IMR-90 (cell line): ENCODE measurements at regions not wholly inside any gene's neighbourhood (a gene's known extent, or its start where the extent isn't known, plus 50 kb on each side); places are given as distances from the start of the nearest gene placed in this dataset.

Experiments used
- CTCF ChIP-seq: conservative IDR thresholded peaks from 2 replicates; pipeline ENCODE4 v1.5.1; 2012; ENCODE audit warnings: mild to moderate bottlenecking, low read depth, low read length, improper control_type of control experiment
- ELK1 ChIP-seq: fragments of 150-350 bp; IDR thresholded peaks from 2 replicates; pipeline ENCODE4 v1.6.1; 2016; ENCODE audit warnings: low read depth, mild to moderate bottlenecking, low read length, moderate library complexity, borderline replicate concordance
- FOS ChIP-seq: fragments of 150-350 bp; IDR thresholded peaks from 2 replicates; pipeline ENCODE4 v1.6.1; 2016; ENCODE audit warnings: low read depth, low read length
- MAFK ChIP-seq: IDR thresholded peaks from 2 replicates; pipeline ENCODE4 v1.6.1; 2012; ENCODE audit warnings: low read depth, low read length, improper control_type of control experiment
- MXI1 ChIP-seq: IDR thresholded peaks from 2 replicates; pipeline ENCODE4 v1.6.1; 2012; ENCODE audit warnings: low read depth, mild to moderate bottlenecking, low read length, moderate library complexity, borderline replicate concordance
- POLR2A ChIP-seq: IDR thresholded peaks from 2 replicates; pipeline ENCODE4 v1.6.1; 2012; ENCODE audit warnings: mild to moderate bottlenecking, low read depth, low read length
- RAD21 ChIP-seq: IDR thresholded peaks from 2 replicates; pipeline ENCODE4 v1.6.1; 2012; ENCODE audit warnings: low read length, improper control_type of control experiment
- RCOR1 ChIP-seq: IDR thresholded peaks from 2 replicates; pipeline ENCODE4 v1.6.1; 2012; ENCODE audit warnings: mild to moderate bottlenecking, low read length, improper control_type of control experiment; ENCODE audit not compliant: insufficient replicate concordance
- RFX5 ChIP-seq: IDR thresholded peaks from 2 replicates; pipeline ENCODE4 v1.8.0; 2012; ENCODE audit warnings: low read depth, mild to moderate bottlenecking, low read length, moderate library complexity
- SMC3 ChIP-seq: fragments of 150-350 bp; IDR thresholded peaks from 2 replicates; pipeline ENCODE4 v1.6.1; 2016; ENCODE audit warnings: low read depth, mild to moderate bottlenecking, antibody characterized with exemption, low read length, moderate library complexity

GRCh38 chr4:134807231-134807745 is 605.7 kb upstream of the PABPC4L start:
- no peak for TF ChIP-seq CTCF
- TF ChIP-seq FOS, result no peak
- TF ChIP-seq MXI1, result no peak
- TF ChIP-seq POLR2A, result no peak
- TF ChIP-seq RFX5, result no peak
- no peak for TF ChIP-seq SMC3
- TF ChIP-seq ELK1, result no peak
- no peak for TF ChIP-seq RCOR1
- TF ChIP-seq RAD21, result no peak
- TF ChIP-seq MAFK, result no peak
